ENCODE measurements at regions not wholly inside any gene's neighbourhood (a gene's known extent, or its start where the extent isn't known, plus 50 kb on each side); places are given as distances from the start of the nearest gene placed in this dataset.

DNA sequence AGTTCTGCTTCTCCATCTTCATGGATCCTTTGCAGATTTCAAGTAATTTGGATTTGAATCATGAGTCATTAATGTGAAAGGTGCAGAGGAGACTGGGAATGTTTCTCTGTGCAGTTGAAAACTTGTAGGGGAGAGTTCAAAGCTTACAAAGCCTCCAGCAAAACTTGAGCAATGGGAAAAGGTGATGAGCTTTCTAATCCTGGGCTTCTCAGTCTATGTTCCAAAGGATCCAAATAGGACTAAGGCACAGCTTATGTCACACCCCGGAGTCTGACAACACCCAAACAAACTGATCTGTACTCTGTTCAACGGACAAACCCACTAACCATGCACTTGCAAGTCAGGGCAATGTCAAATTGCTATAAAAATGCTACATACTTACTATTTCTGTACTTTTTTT, 134.8 kb downstream of the DUSP6 start:
- no peaks in the 10 kb centered on the region for H3K9me3 ChIP-seq (ENCODE audit: control insufficient read depth in 2 of 2, insufficient read depth in 1 of 2, low read depth in 1 of 2, low read length in 1 of 2)
- WGBS, 2 donors: 48 to 60% methylated on average over 2 of the region's 2 CpGs

DNA sequence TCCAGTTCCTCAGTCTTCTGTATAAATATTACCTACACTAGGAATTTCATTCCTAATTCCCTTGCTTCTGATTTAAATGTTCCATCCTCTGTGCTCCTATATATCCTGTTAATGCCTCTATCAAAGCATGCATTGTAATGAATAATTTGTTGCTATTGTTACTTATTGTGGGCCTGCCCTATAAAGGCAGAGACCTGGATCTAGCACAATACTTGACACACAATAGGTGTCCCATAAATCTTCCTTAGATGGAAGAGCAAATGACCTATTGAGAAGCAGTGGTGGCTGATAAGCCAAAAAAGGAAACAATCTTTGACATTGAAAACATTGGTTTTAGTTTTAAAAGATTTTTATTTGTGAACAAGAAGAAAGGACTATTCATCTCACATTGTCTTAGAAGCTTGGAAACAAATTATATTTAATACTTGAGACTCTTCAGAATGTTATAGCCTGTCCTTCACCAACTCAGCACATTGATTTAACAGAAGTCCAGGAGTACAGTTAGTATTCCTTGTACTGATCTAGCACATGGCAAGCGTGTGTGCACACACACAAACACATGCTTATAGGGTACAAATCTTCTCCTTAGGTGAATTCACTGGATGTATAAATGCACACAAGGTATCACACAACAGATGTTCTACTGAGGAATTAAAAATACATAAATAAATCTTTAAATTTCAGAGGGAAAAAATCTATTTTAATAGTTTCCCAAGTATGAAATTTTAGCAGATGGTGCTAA, 135.9 kb downstream of the DUSP6 start:
- no peak overlapping the region for H3K27ac ChIP-seq (ENCODE audit: low read depth in 2 of 2, low read length in 1 of 2)
- H3K4me1 ChIP-seq (ENCODE audit: control insufficient read depth in 2 of 2, insufficient read depth in 2 of 2, low read length in 1 of 2): no peaks in the 10 kb centered on the region
- 92 to 97% methylated on average over 1 of the region's 1 CpG for WGBS, 2 donors
- no peaks in the 10 kb centered on the region for H3K27me3 ChIP-seq (ENCODE audit: control insufficient read depth in 1 of 2, insufficient read depth in 2 of 2, low read length in 2 of 2)
- no peaks in the 10 kb centered on the region for H3K9me3 ChIP-seq (ENCODE audit: control insufficient read depth in 2 of 2, insufficient read depth in 1 of 2, low read depth in 1 of 2, low read length in 1 of 2)
- no peak overlapping the region for H3K4me3 ChIP-seq (ENCODE audit: low read depth in 1 of 2, low read length in 2 of 2)
- no peaks in the 10 kb centered on the region for H3K36me3 ChIP-seq (ENCODE audit: control insufficient read depth in 2 of 2, insufficient read depth in 2 of 2, low read length in 1 of 2)

More for the DNA sequence above, 134.8 kb downstream of the DUSP6 start:
- H3K4me1 ChIP-seq (ENCODE audit: control insufficient read depth in 2 of 2, insufficient read depth in 2 of 2, low read length in 1 of 2): no peaks in the 10 kb centered on the region
- peak overlapping the region; percentile 59 to 79 for H3K27ac ChIP-seq (ENCODE audit: low read depth in 2 of 2, low read length in 1 of 2)
- H3K36me3 ChIP-seq (ENCODE audit: control insufficient read depth in 2 of 2, insufficient read depth in 2 of 2, low read length in 1 of 2): no peaks in the 10 kb centered on the region
- no peak overlapping the region for H3K4me3 ChIP-seq (ENCODE audit: low read depth in 1 of 2, low read length in 2 of 2)
- H3K27me3 ChIP-seq (ENCODE audit: control insufficient read depth in 1 of 2, insufficient read depth in 2 of 2, low read length in 2 of 2): no peaks in the 10 kb centered on the region

DNA sequence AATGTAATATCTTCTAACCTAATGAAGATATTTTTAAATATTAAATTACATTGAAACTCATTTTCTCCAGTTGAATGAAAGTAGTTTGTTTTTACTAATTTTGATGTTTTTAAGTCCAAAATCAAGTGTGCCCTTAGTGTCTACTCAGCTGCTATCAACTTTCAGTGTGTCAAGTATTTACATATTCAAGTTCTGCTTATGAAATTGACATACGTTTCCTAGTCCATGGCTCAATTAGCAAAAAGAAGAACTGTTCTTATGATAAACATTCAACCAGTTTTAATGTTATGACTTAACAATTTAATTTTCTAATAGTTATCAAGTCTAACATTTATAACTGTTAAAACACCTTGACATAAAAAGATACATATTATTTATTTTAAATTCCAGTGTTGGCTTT, 137.1 kb downstream of the DUSP6 start:
- Histone ChIP-seq H3K36me3 (ENCODE audit: control insufficient read depth in 2 of 2, insufficient read depth in 2 of 2, low read length in 1 of 2) (no peaks in the 10 kb centered on the region), H3K4me3 (ENCODE audit: low read depth in 1 of 2, low read length in 2 of 2) (no peak overlapping the region), H3K4me1 (ENCODE audit: control insufficient read depth in 2 of 2, insufficient read depth in 2 of 2, low read length in 1 of 2) (no peaks in the 10 kb centered on the region), H3K9me3 (ENCODE audit: control insufficient read depth in 2 of 2, insufficient read depth in 1 of 2, low read depth in 1 of 2, low read length in 1 of 2) (no peaks in the 10 kb centered on the region), H3K27ac (ENCODE audit: low read depth in 2 of 2, low read length in 1 of 2) (no peak overlapping the region), H3K27me3 (ENCODE audit: control insufficient read depth in 1 of 2, insufficient read depth in 2 of 2, low read length in 2 of 2) (no peaks in the 10 kb centered on the region)
- WGBS, 2 donors: 76 to 82% methylated on average over 1 of the region's 1 CpG

DNA sequence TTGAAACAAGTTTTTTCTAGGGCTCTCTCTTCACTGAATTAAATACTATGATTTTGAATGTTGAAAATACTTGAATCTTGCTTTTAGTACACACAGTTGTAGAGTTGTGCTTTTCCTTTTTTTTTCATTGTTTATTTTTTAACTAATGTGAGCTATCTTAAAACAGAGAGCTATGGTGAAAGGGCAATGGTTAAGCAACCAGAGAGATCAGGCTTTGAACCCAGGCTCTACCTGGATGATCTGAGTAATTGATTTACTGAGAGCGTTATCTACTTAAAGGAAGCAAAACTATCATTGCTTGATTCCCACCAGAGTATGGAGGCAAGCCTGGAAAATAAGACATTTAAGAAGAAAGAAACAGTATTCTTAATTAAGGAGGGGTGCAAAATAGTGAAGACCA, 138.6 kb downstream of the DUSP6 start:
- Histone ChIP-seq H3K36me3 (ENCODE audit: control insufficient read depth in 2 of 2, insufficient read depth in 2 of 2, low read length in 1 of 2) (no peaks in the 10 kb centered on the region), H3K4me1 (ENCODE audit: control insufficient read depth in 2 of 2, insufficient read depth in 2 of 2, low read length in 1 of 2) (no peaks in the 10 kb centered on the region), H3K27ac (ENCODE audit: low read depth in 2 of 2, low read length in 1 of 2) (no peak overlapping the region), H3K27me3 (ENCODE audit: control insufficient read depth in 1 of 2, insufficient read depth in 2 of 2, low read length in 2 of 2) (no peaks in the 10 kb centered on the region), H3K9me3 (ENCODE audit: control insufficient read depth in 2 of 2, insufficient read depth in 1 of 2, low read depth in 1 of 2, low read length in 1 of 2) (no peaks in the 10 kb centered on the region), H3K4me3 (ENCODE audit: low read depth in 1 of 2, low read length in 2 of 2) (no peak overlapping the region)
- 96 to 100% methylated on average over 1 of the region's 1 CpG for WGBS, 2 donors

DNA sequence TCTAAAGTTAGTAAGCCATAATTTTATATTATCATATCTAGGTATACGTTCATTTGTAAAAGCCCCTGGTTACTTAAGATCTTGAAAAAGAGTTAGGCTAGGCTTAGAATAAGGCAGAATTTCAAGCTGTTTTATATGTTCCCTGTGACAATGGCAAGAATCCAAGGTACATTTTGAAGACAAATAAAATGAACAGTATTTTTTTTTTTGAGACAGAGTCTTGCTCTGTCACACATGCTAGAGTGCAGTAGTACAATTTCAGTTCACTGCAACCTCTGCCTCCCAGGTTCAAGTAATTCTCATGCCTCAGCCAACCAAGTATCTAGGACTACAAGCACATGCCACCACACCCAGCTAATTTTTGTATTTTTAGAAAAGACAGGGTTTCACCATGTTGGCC, 139.2 kb downstream of the DUSP6 start:
- H3K27ac ChIP-seq (ENCODE audit: low read depth in 2 of 2, low read length in 1 of 2): no peak overlapping the region
- no peak overlapping the region for H3K4me3 ChIP-seq (ENCODE audit: low read depth in 1 of 2, low read length in 2 of 2)
- 86 to 87% methylated on average over 1 of the region's 1 CpG for WGBS, 2 donors
- H3K9me3 ChIP-seq (ENCODE audit: control insufficient read depth in 2 of 2, insufficient read depth in 1 of 2, low read depth in 1 of 2, low read length in 1 of 2): no peaks in the 10 kb centered on the region
- H3K4me1 ChIP-seq (ENCODE audit: control insufficient read depth in 2 of 2, insufficient read depth in 2 of 2, low read length in 1 of 2): no peaks in the 10 kb centered on the region
- no peaks in the 10 kb centered on the region for H3K36me3 ChIP-seq (ENCODE audit: control insufficient read depth in 2 of 2, insufficient read depth in 2 of 2, low read length in 1 of 2)
- no peaks in the 10 kb centered on the region for H3K27me3 ChIP-seq (ENCODE audit: control insufficient read depth in 1 of 2, insufficient read depth in 2 of 2, low read length in 2 of 2)

DNA sequence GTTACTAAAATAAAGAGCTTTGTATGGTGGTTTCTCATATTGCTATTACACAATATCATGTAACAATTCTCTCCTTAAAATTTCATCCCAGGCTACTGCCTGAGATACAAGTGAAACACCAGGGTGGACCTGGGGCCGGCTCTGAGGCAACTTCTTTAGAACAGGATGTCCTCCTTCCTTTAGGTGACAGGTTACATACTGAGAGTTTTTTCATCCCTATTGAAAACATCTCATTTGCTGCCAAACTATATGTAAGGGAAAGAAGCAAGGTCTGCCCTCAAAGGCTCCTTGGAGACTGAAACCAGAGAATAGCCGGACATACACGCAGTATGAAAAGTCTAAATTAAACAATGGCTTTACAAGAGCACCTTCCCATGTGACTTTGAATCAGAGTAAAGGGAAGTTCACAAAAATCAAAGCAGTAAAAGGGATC, 139.9 kb downstream of the DUSP6 start:
- no peak overlapping the region for H3K27ac ChIP-seq (ENCODE audit: low read depth in 2 of 2, low read length in 1 of 2)
- H3K36me3 ChIP-seq (ENCODE audit: control insufficient read depth in 2 of 2, insufficient read depth in 2 of 2, low read length in 1 of 2): no peaks in the 10 kb centered on the region
- no peaks in the 10 kb centered on the region for H3K27me3 ChIP-seq (ENCODE audit: control insufficient read depth in 1 of 2, insufficient read depth in 2 of 2, low read length in 2 of 2)
- H3K4me1 ChIP-seq (ENCODE audit: control insufficient read depth in 2 of 2, insufficient read depth in 2 of 2, low read length in 1 of 2): no peaks in the 10 kb centered on the region
- no peak overlapping the region for H3K4me3 ChIP-seq (ENCODE audit: low read depth in 1 of 2, low read length in 2 of 2)
- no peaks in the 10 kb centered on the region for H3K9me3 ChIP-seq (ENCODE audit: control insufficient read depth in 2 of 2, insufficient read depth in 1 of 2, low read depth in 1 of 2, low read length in 1 of 2)
- 62 to 73% methylated on average over 3 of the region's 3 CpGs for WGBS, 2 donors

DNA sequence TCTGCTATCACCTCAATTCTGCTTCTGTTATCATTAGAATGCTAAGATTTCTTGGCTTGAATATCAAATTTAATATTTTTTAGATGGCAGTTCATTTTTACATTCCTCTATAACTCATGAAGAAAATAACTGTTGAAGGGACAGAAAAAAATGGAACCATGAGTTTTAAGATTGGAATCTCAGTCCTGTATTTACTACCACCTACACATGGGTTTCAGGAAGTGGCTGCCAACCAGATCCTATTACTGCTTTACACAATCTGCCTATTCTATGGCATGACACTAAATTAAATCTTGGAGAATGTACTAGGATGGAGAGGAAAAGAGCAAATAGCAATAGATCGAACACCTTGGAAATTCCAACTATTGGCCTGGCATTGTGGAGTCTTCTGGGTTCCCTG, 140.8 kb downstream of the DUSP6 start:
- no peaks in the 10 kb centered on the region for H3K4me1 ChIP-seq (ENCODE audit: control insufficient read depth in 2 of 2, insufficient read depth in 2 of 2, low read length in 1 of 2)
- 91 to 94% methylated on average over 1 of the region's 1 CpG for WGBS, 2 donors
- H3K27ac ChIP-seq (ENCODE audit: low read depth in 2 of 2, low read length in 1 of 2): no peak overlapping the region

DNA sequence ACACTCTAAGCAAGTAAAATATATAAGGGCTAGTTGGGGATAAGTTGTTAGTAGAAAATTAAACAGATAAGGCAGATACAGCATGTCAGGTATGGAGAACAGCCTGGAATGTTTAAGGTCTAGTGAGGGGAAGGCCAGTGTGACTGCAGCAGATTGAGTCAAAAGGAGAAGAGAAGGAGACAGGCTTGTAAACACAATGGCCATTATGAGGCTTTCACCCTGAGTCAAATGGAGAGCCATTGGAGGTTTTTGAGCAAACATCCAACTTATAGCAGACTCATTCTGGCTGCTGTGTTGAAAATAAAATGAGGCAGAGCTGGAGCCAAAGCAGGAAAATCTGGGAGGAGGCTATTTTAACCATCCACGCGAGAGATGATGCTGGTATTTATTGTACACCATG, 142.0 kb downstream of the DUSP6 start:
- H3K27ac ChIP-seq (ENCODE audit: low read depth in 2 of 2, low read length in 1 of 2): no peak overlapping the region
- WGBS, 2 donors: 84 to 93% methylated on average over 2 of the region's 2 CpGs
- H3K9me3 ChIP-seq (ENCODE audit: control insufficient read depth in 2 of 2, insufficient read depth in 1 of 2, low read depth in 1 of 2, low read length in 1 of 2): no peaks in the 10 kb centered on the region
- H3K27me3 ChIP-seq (ENCODE audit: control insufficient read depth in 1 of 2, insufficient read depth in 2 of 2, low read length in 2 of 2): no peaks in the 10 kb centered on the region
- no peaks in the 10 kb centered on the region for H3K36me3 ChIP-seq (ENCODE audit: control insufficient read depth in 2 of 2, insufficient read depth in 2 of 2, low read length in 1 of 2)
- no peaks in the 10 kb centered on the region for H3K4me1 ChIP-seq (ENCODE audit: control insufficient read depth in 2 of 2, insufficient read depth in 2 of 2, low read length in 1 of 2)
- H3K4me3 ChIP-seq (ENCODE audit: low read depth in 1 of 2, low read length in 2 of 2): no peak overlapping the region

More for the DNA sequence above, 140.8 kb downstream of the DUSP6 start:
- Histone ChIP-seq H3K27me3 (ENCODE audit: control insufficient read depth in 1 of 2, insufficient read depth in 2 of 2, low read length in 2 of 2) (no peaks in the 10 kb centered on the region), H3K4me3 (ENCODE audit: low read depth in 1 of 2, low read length in 2 of 2) (no peak overlapping the region), H3K9me3 (ENCODE audit: control insufficient read depth in 2 of 2, insufficient read depth in 1 of 2, low read depth in 1 of 2, low read length in 1 of 2) (no peaks in the 10 kb centered on the region), H3K36me3 (ENCODE audit: control insufficient read depth in 2 of 2, insufficient read depth in 2 of 2, low read length in 1 of 2) (no peaks in the 10 kb centered on the region)

DNA sequence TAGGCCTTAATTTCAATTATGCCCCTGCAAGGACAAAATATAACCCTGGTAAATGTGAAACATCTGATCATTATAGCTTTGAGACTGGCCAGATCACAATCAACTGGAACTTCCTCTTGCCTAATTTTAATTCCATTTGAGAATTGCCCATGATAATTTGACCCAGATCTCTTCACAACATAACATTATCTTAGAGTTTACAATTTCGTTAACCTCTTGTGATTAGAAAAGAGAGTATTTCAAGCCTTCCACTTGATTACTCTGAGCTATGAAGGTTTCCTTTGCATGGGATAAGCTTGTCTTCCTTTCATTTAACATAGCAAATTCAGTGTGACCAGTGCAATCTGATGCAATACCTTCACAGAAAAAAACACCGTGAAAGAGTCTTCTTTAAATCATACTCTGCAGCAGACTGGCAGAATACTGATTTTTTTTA, 143.6 kb downstream of the DUSP6 start:
- Histone ChIP-seq H3K27ac (ENCODE audit: low read depth in 2 of 2, low read length in 1 of 2) (no peak overlapping the region), H3K4me3 (ENCODE audit: low read depth in 1 of 2, low read length in 2 of 2) (no peak overlapping the region), H3K9me3 (ENCODE audit: control insufficient read depth in 2 of 2, insufficient read depth in 1 of 2, low read depth in 1 of 2, low read length in 1 of 2) (no peaks in the 10 kb centered on the region), H3K27me3 (ENCODE audit: control insufficient read depth in 1 of 2, insufficient read depth in 2 of 2, low read length in 2 of 2) (no peaks in the 10 kb centered on the region), H3K36me3 (ENCODE audit: control insufficient read depth in 2 of 2, insufficient read depth in 2 of 2, low read length in 1 of 2) (no peaks in the 10 kb centered on the region), H3K4me1 (ENCODE audit: control insufficient read depth in 2 of 2, insufficient read depth in 2 of 2, low read length in 1 of 2) (no peaks in the 10 kb centered on the region)
- WGBS, 2 donors: 70 to 76% methylated on average over 2 of the region's 2 CpGs

DNA sequence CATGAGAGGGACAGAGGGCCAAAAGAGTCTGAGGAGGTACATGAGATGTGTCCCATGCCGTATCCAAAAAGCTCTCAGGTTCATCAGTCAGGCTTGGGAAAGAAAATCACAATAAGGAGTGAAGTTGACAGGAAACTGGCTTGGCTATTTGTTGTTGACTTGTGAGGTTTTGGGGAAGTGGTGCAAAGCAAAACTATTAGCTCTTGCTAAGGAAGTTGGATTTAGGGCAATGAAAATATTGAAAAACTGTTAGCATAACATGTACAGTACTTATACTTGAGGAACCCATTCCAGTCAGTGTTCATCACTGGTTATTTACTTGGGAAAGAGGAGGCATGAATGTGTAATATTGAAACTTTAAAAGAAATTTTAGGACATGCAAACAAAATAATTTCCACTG, 145.9 kb downstream of the DUSP6 start:
- WGBS, 2 donors: 85 to 100% methylated on average over 1 of the region's 1 CpG
- no peaks in the 10 kb centered on the region for H3K4me1 ChIP-seq (ENCODE audit: control insufficient read depth in 2 of 2, insufficient read depth in 2 of 2, low read length in 1 of 2)
- H3K36me3 ChIP-seq (ENCODE audit: control insufficient read depth in 2 of 2, insufficient read depth in 2 of 2, low read length in 1 of 2): no peaks in the 10 kb centered on the region
- H3K9me3 ChIP-seq (ENCODE audit: control insufficient read depth in 2 of 2, insufficient read depth in 1 of 2, low read depth in 1 of 2, low read length in 1 of 2): no peaks in the 10 kb centered on the region
- no peaks in the 10 kb centered on the region for H3K27me3 ChIP-seq (ENCODE audit: control insufficient read depth in 1 of 2, insufficient read depth in 2 of 2, low read length in 2 of 2)
- no peak overlapping the region for H3K27ac ChIP-seq (ENCODE audit: low read depth in 2 of 2, low read length in 1 of 2)
- H3K4me3 ChIP-seq (ENCODE audit: low read depth in 1 of 2, low read length in 2 of 2): no peak overlapping the region
